HEK293 (cell line): ENCODE measurements at regions not wholly inside any gene's neighbourhood (a gene's known extent, or its start where the extent isn't known, plus 50 kb on each side); places are given as distances from the start of the nearest gene placed in this dataset.

Experiments
- CTCF ChIA-PET: fragments of 350-600 bp; formaldehyde crosslinking; extraction: SDS; loops from one replicate; lab custom pipeline; 2021; ENCODE audit warnings: antibody characterized with exemption; lab: Yijun Ruan, JAX
- POLR2A ChIA-PET: fragments of 300-600 bp; formaldehyde crosslinking; extraction: SDS; loops from one replicate; lab custom pipeline; 2020; ENCODE audit warnings: antibody characterized with exemption, inconsistent platforms; lab: Yijun Ruan, JAX
- H3K27ac ChIP-seq: fragments of 200-500 bp; sonication (Bioruptor generic); 2 replicates; pipeline ENCODE4 v1.5.1; 2014; ENCODE audit warnings: low read depth, low read length, control low read depth, inconsistent platforms; ENCODE audit errors: extremely low read depth
- H3K36me3 ChIP-seq, 2 experiments: fragments of 200-500 bp in 1 of 2; sonication (Bioruptor generic) in 1 of 2; 1 replicate in 1 of 2; 2 replicates in 1 of 2; pipeline ENCODE4 v1.5.1; 2014 to 2017; ENCODE audit warnings: inconsistent platforms in 2 of 2, low read length in 2 of 2; ENCODE audit not compliant: control insufficient read depth in 2 of 2, insufficient read depth in 1 of 2
- H3K4me1 ChIP-seq: fragments of 200-500 bp; sonication (Bioruptor generic); 2 replicates; pipeline ENCODE4 v1.5.1; 2014; ENCODE audit warnings: mild to moderate bottlenecking, low read length, inconsistent platforms; ENCODE audit not compliant: control insufficient read depth, insufficient read depth
- H3K4me3 ChIP-seq: 2 replicates; pipeline ENCODE4 v1.5.1; 2011; ENCODE audit warnings: low read depth, mild to moderate bottlenecking, control low read depth, low read length, moderate library complexity
- H3K9me3 ChIP-seq: fragments of 200-500 bp; sonication (Bioruptor generic); 2 replicates; pipeline ENCODE4 v1.5.1; 2014; ENCODE audit warnings: low read depth, low read length, inconsistent platforms; ENCODE audit not compliant: control insufficient read depth, insufficient read depth
- EGR2 ChIP-seq: fragments of 450-650 bp; formaldehyde crosslinking; IDR thresholded peaks from 2 replicates; pipeline ENCODE4 v1.5.1; 2016; ENCODE audit warnings: low read depth, missing biosample characterization, missing genetic modification characterization
- REPIN1 ChIP-seq: fragments of 450-650 bp; formaldehyde crosslinking; IDR thresholded peaks from 2 replicates; pipeline ENCODE4 v1.5.1; 2017; ENCODE audit warnings: missing biosample characterization, missing genetic modification characterization, low read depth
- SALL2 ChIP-seq: fragments of 450-650 bp; formaldehyde crosslinking; IDR thresholded peaks from 2 replicates; pipeline ENCODE4 v1.5.0; 2017; ENCODE audit warnings: missing biosample characterization, mild to moderate bottlenecking, missing genetic modification characterization, borderline replicate concordance
- ZBTB1 ChIP-seq: fragments of 450-650 bp; formaldehyde crosslinking; IDR thresholded peaks from 2 replicates; pipeline ENCODE4 v1.5.1; 2016; ENCODE audit warnings: missing biosample characterization, missing genetic modification characterization
- ZNF169 ChIP-seq: fragments of 450-650 bp; formaldehyde crosslinking; IDR thresholded peaks from 2 replicates; pipeline ENCODE4 v1.5.1; 2016; ENCODE audit warnings: missing biosample characterization, missing genetic modification characterization
- ZNF175 ChIP-seq: fragments of 450-650 bp; formaldehyde crosslinking; IDR thresholded peaks from 2 replicates; pipeline ENCODE4 v1.5.1; 2016; ENCODE audit warnings: missing biosample characterization, missing genetic modification characterization
- ZNF211 ChIP-seq: fragments of 450-650 bp; formaldehyde crosslinking; IDR thresholded peaks from 2 replicates; pipeline ENCODE4 v1.5.1; 2016; ENCODE audit warnings: low read depth, missing biosample characterization, missing genetic modification characterization
- ZNF280D ChIP-seq: fragments of 450-650 bp; formaldehyde crosslinking; IDR thresholded peaks from 2 replicates; pipeline ENCODE4 v1.5.1; 2016; ENCODE audit warnings: missing biosample characterization, missing genetic modification characterization
- ZNF37A ChIP-seq: fragments of 450-650 bp; IDR thresholded peaks from 2 replicates; pipeline ENCODE4 v1.5.1; 2018; ENCODE audit warnings: missing biosample characterization, missing genetic modification characterization
- ZNF529 ChIP-seq: fragments of 450-650 bp; formaldehyde crosslinking; IDR thresholded peaks from 2 replicates; pipeline ENCODE4 v1.5.1; 2017; ENCODE audit warnings: missing genetic modification characterization, missing biosample characterization; ENCODE audit not compliant: insufficient replicate concordance
- ZNF544 ChIP-seq: fragments of 450-650 bp; formaldehyde crosslinking; IDR thresholded peaks from 2 replicates; pipeline ENCODE4 v1.5.0; 2017; ENCODE audit warnings: missing biosample characterization, missing genetic modification characterization
- ZNF585B ChIP-seq: fragments of 450-650 bp; formaldehyde crosslinking; IDR thresholded peaks from 2 replicates; pipeline ENCODE4 v1.5.1; 2016; ENCODE audit warnings: missing biosample characterization, missing genetic modification characterization
- ZNF600 ChIP-seq: fragments of 450-650 bp; formaldehyde crosslinking; IDR thresholded peaks from 2 replicates; pipeline ENCODE4 v1.5.1; 2016; ENCODE audit warnings: missing biosample characterization, missing genetic modification characterization
- ZNF704 ChIP-seq: fragments of 450-650 bp; formaldehyde crosslinking; IDR thresholded peaks from 2 replicates; pipeline ENCODE4 v1.5.1; 2016; ENCODE audit warnings: missing biosample characterization, missing genetic modification characterization
- ZSCAN4 ChIP-seq: fragments of 450-650 bp; formaldehyde crosslinking; IDR thresholded peaks from 2 replicates; pipeline ENCODE4 v1.5.1; 2017; ENCODE audit warnings: missing biosample characterization, missing genetic modification characterization
- TF ChIP-seq, protein P1 (sequence below): fragments of 450-650 bp; formaldehyde crosslinking; conservative IDR thresholded peaks from 2 replicates; pipeline ENCODE4 v1.5.1; 2016; ENCODE audit warnings: low read depth, missing biosample characterization, missing genetic modification characterization
- TF ChIP-seq, protein P2 (sequence below): fragments of 450-650 bp; formaldehyde crosslinking; IDR thresholded peaks from 2 replicates; pipeline ENCODE4 v1.5.1; 2016; ENCODE audit warnings: missing biosample characterization, missing genetic modification characterization, borderline replicate concordance
- TF ChIP-seq, protein P3 (sequence below): fragments of 450-650 bp; formaldehyde crosslinking; IDR thresholded peaks from 2 replicates; pipeline ENCODE4 v1.5.1; 2017; ENCODE audit warnings: missing biosample characterization, missing genetic modification characterization

GRCh38 chr6:92710048-92710447 lies 709.3 kb downstream of the EPHA7 start:
- Histone ChIP-seq H3K27ac (no peak overlapping the region), H3K4me3 (no peak overlapping the region), H3K4me1 (no peaks in the 10 kb centered on the region), H3K9me3 (no peaks in the 10 kb centered on the region), H3K36me3 (no peaks in the 10 kb centered on the region)
- CTCF ChIA-PET = interaction anchor here (0.7 kb wide), 1 partner anchor 495 kb away, joined by 3 read pairs; no protein-coding TSS in a partner anchor
- no peak for TF ChIP-seq ZNF704 (tag by site-specific recombination)
- no peak for TF ChIP-seq ZNF280D (tag by site-specific recombination)
- no peak for TF ChIP-seq ZNF544
- TF ChIP-seq, protein P1, sequence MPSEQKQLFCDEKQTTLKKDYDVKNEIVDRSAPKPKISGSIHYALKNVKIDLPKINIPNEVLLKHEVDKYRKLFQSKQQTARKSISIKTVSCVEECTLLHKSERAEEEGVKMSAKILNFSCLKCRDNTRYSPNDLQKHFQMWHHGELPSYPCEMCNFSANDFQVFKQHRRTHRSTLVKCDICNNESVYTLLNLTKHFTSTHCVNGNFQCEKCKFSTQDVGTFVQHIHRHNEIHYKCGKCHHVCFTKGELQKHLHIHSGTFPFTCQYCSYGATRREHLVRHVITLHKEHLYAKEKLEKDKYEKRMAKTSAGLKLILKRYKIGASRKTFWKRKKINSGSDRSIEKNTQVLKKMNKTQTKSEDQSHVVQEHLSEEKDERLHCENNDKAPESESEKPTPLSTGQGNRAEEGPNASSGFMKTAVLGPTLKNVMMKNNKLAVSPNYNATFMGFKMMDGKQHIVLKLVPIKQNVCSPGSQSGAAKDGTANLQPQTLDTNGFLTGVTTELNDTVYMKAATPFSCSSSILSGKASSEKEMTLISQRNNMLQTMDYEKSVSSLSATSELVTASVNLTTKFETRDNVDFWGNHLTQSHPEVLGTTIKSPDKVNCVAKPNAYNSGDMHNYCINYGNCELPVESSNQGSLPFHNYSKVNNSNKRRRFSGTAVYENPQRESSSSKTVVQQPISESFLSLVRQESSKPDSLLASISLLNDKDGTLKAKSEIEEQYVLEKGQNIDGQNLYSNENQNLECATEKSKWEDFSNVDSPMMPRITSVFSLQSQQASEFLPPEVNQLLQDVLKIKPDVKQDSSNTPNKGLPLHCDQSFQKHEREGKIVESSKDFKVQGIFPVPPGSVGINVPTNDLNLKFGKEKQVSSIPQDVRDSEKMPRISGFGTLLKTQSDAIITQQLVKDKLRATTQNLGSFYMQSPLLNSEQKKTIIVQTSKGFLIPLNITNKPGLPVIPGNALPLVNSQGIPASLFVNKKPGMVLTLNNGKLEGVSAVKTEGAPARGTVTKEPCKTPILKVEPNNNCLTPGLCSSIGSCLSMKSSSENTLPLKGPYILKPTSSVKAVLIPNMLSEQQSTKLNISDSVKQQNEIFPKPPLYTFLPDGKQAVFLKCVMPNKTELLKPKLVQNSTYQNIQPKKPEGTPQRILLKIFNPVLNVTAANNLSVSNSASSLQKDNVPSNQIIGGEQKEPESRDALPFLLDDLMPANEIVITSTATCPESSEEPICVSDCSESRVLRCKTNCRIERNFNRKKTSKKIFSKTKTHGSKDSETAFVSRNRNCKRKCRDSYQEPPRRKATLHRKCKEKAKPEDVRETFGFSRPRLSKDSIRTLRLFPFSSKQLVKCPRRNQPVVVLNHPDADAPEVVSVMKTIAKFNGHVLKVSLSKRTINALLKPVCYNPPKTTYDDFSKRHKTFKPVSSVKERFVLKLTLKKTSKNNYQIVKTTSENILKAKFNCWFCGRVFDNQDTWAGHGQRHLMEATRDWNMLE (tag by site-specific recombination) = no peak
- no peak for TF ChIP-seq ZNF585B (tag by site-specific recombination)
- no peak for TF ChIP-seq ZNF175
- TF ChIP-seq ZNF37A (tag by site-specific recombination) = no peak
- no peak for TF ChIP-seq ZSCAN4 (tag by site-specific recombination)
- no peak for TF ChIP-seq EGR2 (tag by site-specific recombination)
- TF ChIP-seq, protein P2, sequence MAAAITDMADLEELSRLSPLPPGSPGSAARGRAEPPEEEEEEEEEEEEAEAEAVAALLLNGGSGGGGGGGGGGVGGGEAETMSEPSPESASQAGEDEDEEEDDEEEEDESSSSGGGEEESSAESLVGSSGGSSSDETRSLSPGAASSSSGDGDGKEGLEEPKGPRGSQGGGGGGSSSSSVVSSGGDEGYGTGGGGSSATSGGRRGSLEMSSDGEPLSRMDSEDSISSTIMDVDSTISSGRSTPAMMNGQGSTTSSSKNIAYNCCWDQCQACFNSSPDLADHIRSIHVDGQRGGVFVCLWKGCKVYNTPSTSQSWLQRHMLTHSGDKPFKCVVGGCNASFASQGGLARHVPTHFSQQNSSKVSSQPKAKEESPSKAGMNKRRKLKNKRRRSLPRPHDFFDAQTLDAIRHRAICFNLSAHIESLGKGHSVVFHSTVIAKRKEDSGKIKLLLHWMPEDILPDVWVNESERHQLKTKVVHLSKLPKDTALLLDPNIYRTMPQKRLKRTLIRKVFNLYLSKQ (tag by site-specific recombination) = no peak
- POLR2A ChIA-PET = no interaction called here

GRCh38 chr6:92708945-92709344 lies 710.4 kb downstream of the EPHA7 start:
- Histone ChIP-seq H3K36me3 (no peaks in the 10 kb centered on the region), H3K4me1 (no peaks in the 10 kb centered on the region), H3K27ac (no peak overlapping the region), H3K4me3 (no peak overlapping the region)
- no peak for TF ChIP-seq ZNF585B (tag by site-specific recombination)
- no peak for TF ChIP-seq ZBTB1
- TF ChIP-seq, protein P3, sequence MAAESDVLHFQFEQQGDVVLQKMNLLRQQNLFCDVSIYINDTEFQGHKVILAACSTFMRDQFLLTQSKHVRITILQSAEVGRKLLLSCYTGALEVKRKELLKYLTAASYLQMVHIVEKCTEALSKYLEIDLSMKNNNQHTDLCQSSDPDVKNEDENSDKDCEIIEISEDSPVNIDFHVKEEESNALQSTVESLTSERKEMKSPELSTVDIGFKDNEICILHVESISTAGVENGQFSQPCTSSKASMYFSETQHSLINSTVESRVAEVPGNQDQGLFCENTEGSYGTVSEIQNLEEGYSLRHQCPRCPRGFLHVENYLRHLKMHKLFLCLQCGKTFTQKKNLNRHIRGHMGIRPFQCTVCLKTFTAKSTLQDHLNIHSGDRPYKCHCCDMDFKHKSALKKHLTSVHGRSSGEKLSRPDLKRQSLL (tag by site-specific recombination) = no peak
- TF ChIP-seq REPIN1 (tag by site-specific recombination) = no peak
- TF ChIP-seq ZNF529 = no peak
- no peak for TF ChIP-seq ZNF600 (tag by site-specific recombination)
- no peak for TF ChIP-seq SALL2 (tag by site-specific recombination)
- TF ChIP-seq ZNF169 = no peak
- TF ChIP-seq ZNF211 (tag by site-specific recombination) = no peak
- TF ChIP-seq, all 188 proteins: peak for 0
- POLR2A ChIA-PET = no interaction called here
- H3K9me3 ChIP-seq = no peaks in the 10 kb centered on the region
- CTCF ChIA-PET = no interaction called here
